ENCODE measurements at regions not wholly inside any gene's neighbourhood (a gene's known extent, or its start where the extent isn't known, plus 50 kb on each side); places are given as distances from the start of the nearest gene placed in this dataset.

DNA sequence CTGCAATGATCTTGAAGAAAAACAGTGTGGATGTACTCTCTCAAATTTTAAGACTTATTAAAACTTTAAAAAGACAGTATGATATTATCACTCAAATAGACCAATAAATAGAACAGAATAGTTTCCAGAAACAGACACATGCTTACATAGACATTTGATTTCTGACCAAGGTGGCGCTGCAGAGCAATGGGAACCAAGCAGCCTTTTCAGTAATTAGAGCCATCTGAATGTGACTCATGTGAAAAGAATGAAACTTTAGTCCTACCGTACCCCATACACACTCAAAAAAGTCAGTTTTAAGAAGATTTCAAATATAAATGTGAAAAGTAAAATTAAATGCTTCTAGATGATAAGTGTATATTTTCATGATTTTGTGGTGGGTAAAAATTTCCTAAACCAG is 74.2 kb upstream of the MS4A8 start:
- TF ChIP-seq, protein P1, sequence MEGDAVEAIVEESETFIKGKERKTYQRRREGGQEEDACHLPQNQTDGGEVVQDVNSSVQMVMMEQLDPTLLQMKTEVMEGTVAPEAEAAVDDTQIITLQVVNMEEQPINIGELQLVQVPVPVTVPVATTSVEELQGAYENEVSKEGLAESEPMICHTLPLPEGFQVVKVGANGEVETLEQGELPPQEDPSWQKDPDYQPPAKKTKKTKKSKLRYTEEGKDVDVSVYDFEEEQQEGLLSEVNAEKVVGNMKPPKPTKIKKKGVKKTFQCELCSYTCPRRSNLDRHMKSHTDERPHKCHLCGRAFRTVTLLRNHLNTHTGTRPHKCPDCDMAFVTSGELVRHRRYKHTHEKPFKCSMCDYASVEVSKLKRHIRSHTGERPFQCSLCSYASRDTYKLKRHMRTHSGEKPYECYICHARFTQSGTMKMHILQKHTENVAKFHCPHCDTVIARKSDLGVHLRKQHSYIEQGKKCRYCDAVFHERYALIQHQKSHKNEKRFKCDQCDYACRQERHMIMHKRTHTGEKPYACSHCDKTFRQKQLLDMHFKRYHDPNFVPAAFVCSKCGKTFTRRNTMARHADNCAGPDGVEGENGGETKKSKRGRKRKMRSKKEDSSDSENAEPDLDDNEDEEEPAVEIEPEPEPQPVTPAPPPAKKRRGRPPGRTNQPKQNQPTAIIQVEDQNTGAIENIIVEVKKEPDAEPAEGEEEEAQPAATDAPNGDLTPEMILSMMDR (IDR thresholded peaks at IDR 0.05; ENCODE audit: extremely low read depth, missing control alignments): peak; percentile 4

DNA sequence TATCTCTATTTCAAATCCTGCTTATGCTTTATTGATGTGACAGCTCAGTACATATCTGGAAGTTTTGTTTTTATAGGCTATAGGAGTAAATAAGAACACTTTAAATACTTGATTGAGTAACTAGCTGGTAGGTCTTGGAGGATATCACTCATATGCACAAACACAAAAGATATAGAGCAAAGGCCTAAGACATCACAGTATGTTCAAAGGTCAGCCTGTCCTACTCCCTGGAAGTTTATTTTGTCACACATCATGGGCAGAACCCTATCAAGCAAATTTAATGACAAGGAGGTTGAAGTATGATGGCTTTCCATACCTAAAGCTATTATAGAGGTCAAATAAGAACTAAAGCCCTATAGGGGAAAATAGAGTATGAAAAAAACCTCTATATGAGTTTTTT is 70.0 kb upstream of the MS4A8 start:
- TF ChIP-seq, protein P1 (IDR thresholded peaks at IDR 0.05; ENCODE audit: extremely low read depth, missing control alignments): no peak
- DNase-seq (ENCODE audit: low spot score): no peak

More for the DNA sequence above, 74.2 kb upstream of the MS4A8 start:
- DNase-seq (ENCODE audit: low spot score): no peak

DNA sequence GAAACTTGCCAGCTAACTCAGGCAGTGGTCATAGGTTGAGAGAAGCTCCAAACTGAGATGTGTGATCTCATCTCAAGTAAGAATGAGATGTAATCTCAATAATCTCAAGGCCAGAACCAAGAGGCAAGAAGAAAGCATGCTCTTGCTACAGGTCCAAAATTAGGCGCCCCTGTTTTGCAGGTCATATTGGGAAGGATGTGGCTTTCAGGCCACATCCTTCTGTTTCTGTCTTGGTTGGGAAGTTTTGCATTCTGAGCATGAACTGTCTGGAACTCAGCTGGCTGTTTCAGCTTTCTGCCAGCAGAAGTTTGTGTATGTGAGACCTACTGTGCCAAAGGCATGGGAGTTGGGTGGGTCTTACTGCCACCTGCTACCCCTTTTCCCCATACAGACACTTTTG is 67.5 kb upstream of the MS4A8 start:
- DNase-seq (ENCODE audit: low spot score): no peak

DNA sequence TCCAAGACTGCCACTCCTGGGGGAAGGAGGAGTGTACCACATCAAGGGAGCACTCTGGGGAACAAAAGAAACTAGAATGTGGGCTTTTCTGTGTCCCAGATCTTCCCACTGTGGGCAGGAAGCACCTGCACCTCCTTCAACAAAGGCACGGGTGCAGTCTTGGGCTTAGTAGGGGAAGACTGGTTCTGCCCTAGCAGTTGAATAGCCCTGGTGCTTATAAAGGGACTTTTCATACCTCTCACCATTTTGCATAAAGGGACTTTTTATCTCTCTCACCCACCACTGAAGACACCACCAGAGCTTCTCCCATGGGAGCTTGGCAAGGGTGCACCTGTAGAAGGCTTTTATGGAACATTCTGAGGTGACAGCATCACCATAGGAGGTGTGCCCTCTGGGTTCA is 65.8 kb upstream of the MS4A8 start:
- DNase-seq (ENCODE audit: low spot score): peak; percentile 45
- TF ChIP-seq, protein P1 (IDR thresholded peaks at IDR 0.05; ENCODE audit: extremely low read depth, missing control alignments): no peak

More for the DNA sequence above, 67.5 kb upstream of the MS4A8 start:
- TF ChIP-seq, protein P1 (IDR thresholded peaks at IDR 0.05; ENCODE audit: extremely low read depth, missing control alignments): no peak

DNA sequence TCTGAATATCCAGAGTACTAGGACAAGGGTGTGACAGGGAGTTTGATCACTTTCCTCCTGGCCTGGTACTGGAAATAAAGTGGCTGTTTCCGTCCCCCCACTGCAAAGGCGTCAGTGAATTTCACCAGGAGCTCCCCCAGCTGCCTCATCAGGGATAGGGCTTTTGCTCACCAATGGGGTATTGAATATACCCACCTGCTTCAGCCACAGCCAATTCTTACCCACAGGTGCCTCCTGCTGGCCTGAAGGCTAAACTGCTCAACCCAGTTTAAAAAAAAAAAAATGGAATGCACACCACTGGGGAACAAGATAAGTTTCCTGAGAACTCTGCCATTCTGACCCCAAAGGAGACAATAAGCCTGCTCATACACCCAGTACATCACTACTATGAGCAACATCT is 65.3 kb upstream of the MS4A8 start:
- DNase-seq (ENCODE audit: low spot score): peak; percentile 47
- TF ChIP-seq, protein P1 (IDR thresholded peaks at IDR 0.05; ENCODE audit: extremely low read depth, missing control alignments): peak; percentile 46

DNA sequence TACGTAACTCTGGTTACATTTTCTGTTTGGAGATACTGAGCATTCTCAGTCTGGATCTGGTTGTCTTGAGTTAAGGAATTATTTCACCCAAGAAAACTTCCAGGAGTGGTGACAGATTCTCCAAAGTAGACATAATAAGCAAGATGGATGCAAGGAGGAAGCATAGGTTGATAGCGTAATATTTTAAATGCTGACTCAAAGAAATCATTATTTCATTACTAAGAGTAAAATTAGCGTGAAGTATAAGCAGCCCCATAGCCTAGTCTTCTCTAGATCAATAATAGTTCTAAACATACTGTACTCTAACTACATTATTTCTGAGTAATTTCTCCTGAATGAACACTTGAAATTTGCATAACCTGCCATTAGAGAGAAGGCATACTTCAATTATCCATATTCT is 57.5 kb upstream of the MS4A8 start:
- DNase-seq (ENCODE audit: low spot score): no peak
- TF ChIP-seq, protein P1 (IDR thresholded peaks at IDR 0.05; ENCODE audit: extremely low read depth, missing control alignments): no peak

DNA sequence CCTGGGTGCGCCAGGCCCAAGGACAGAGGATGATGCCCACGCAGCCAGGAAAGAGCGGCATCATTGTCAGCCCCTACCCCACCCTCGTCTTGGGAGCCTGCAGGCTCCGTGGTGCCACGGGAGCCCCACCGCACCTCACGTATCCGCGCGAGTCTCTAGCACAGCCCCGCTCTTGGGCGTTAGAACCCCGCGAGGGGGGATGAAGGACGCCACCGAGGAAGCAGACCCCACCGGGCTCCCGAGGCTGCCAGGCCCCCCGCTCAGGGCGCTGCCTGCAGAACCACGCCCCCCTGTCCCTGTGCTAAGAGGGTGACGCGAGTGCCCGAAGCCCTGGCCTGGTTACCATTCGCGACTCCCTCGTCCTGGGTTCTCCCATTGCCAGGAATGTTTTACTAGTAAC is 52.3 kb upstream of the MS4A8 start:
- no peak for DNase-seq (ENCODE audit: low spot score)
- TF ChIP-seq, protein P1 (IDR thresholded peaks at IDR 0.05; ENCODE audit: extremely low read depth, missing control alignments): no peak

Data from GM20000 (cell line).